Left renal cortex interstitium (tissue), 4 donors: ENCODE measurements at regions not wholly inside any gene's neighbourhood (a gene's known extent, or its start where the extent isn't known, plus 50 kb on each side); places are given as distances from the start of the nearest gene placed in this dataset.
A peak's percentile ranks its signal among the peaks of the same experiment; 100 is the strongest.
"Not testable (repeated sequence)": the region's sequence is repeated elsewhere in the genome, so short reads cannot be mapped to it uniquely, and the experiment has no call there.

Experiments used
- DNase-seq, 4 donors: peaks; one replicate each; pipeline ENCODE4 v3.0.0-alpha.2; 2013; ENCODE audit warnings: low read depth in 4 of 4, low spot score in 2 of 4, missing footprints in 1 of 4

GRCh38 chr15:30030345-30030744 lies 52.4 kb upstream of the GOLGA8J start:
- DNase-seq: no peak

DNA sequence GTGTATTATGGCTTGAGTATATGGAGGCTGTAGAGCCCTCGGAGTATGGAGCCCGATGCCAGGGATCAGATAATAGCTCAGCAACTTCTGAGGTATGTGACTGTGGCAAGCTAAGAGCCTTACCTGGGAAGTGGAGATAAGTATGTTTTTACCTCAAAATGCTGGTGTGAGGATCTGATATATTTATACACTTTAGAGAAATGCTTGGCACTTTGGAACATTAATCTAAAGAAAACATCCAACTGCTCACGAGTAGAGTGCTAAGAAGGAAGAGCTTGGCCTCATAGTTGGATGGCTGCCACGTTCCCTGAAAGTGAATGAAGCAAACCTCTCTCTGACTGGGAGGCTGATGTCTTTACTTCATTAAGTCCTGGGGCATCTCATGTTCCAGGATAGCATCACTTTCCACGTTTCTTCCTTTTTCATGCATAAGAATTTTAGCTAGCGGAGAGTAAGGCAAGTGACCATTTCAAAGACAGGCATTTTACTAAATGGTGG lies 58.9 kb upstream of the GOLGA8J start:
- DNase-seq: peak in 1 of 4 donors; percentile 29

DNA sequence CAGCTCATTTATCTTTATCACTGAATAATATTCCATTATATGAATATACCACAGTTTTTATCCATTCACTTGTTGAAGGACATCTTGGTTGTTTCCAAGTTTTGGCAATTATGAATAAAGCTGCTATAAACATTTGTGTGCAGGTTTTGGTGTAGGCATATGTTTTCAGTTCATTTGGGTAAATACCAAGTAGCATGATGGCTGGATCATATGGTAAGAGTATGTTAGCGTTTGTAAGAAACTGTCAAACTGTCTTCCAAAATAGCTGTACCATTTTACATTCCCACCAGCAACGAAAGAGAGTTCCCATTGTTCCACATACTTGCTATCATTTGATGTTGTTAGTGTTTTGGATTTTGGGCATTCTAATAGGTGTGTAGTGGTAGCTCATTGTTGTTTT lies 72.0 kb upstream of the GOLGA8J start:
- no peak for DNase-seq

GRCh38 chr15:30008156-30008555 lies 74.6 kb upstream of the GOLGA8J start:
- DNase-seq: no peak

DNA sequence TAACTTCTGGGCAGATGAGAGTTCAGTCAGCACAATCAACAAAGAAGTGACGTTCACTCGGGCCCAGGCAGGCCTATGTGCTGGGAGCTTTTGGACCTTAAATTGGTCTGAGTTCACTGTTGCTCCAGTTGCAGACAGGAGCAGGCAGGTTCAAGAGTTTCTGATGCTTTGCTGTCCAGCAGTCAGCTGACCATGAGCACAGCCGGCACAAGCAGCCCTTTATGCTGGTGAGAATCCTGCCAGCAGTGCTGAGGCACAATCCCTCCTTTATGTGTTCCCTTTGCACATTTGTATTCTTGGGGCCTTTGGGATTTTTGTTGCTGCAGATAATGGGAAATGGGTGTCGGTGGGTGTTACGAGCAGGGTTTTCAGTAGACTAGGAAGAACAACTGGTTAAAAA lies 81.2 kb upstream of the GOLGA8J start:
- DNase-seq: no peak

DNA sequence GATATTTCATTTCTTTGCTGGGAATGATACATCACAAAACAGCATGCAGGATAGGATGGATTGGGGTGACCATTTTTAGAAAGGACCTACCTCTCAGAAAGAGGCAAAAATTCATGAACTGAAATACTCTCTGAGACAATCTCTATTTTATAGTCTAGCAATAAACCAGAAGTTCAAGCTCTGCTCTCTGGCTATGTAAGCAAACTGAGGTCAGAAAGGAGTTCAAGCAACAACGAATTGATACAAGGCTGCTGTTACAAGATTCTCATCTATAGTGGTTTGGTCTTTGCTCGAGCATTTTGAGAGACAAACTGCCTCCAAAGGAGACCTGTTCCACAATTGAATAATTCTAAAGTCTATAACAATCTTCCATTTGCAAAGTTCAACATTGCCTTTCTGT lies 84.7 kb upstream of the GOLGA8J start:
- DNase-seq: no peak

DNA sequence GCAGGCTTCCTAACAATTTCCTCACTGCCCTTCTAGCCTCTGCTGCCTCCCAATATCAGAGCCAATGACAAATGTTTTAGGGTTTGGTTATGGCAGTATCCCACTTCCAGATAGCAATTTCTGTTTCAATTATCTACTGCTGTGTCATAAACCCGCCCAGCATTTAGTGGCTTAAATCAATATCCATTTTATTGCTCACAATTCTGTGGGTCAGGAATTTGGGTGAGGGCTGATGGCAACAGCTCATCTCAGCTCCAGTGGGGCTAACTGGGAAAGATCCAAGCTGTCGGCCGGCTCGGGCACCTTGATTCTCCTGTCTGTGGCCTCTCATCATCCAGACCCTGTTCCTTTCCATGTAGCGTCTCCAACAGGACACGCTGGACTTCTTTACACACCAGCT lies 85.3 kb upstream of the GOLGA8J start:
- DNase-seq: no peak

DNA sequence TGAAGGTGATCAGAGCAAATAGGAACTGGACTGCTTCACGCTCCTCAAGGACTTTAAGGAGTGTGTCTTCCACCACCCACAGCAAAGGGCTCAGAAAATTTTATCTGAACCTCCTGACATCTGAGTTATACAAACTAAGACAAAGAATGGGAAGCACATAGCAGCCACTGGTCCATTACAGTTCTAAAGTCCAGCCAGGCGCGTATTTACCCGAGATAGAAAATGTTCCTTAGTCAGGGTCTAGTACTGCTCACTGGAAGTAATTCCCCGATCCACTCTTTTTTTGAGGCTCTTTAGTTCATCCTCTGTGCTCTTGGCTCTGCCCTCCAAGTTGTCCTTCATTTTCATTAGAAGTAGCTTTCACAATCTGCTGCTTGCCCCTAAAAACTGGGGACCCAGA lies 88.5 kb upstream of the GOLGA8J start:
- DNase-seq: no peak

DNA sequence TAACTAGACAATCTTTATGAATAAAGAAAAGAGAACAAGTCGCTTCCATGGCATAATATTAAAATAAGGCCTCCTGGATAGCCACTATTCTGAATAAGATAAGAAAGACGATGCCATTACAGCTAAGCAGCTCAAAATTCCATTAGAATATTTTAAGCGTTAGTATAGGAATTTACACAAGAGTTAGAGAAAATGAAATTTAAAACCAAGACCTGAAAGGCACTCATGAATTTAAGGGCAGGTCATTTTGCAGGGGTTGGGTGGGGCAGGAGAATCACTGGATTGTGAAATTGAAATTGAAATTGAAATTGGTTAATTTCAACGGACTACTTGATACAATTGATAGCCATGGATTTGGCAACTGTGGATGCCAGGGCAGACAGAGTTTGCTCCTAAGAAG lies 91.8 kb upstream of the GOLGA8J start:
- DNase-seq: no peak

DNA sequence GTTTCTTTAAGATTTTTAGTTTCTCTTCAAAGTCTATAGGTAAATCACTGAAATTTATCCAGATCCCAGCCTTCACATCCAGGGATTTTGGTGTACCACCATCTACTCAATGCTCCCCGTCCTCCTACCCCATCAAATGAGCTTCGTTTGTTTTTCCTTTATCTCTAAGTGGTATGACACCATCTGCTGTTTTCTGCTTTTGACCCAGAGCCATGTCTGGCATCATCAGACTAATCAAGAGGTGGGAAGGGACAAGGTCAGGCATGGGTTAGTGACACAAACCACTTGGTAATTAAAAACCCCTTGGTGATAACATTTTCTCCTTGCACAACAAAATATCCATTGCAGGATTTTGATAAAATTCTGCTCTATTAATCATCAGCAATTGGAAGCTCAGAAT lies 92.7 kb upstream of the GOLGA8J start:
- no peak for DNase-seq

DNA sequence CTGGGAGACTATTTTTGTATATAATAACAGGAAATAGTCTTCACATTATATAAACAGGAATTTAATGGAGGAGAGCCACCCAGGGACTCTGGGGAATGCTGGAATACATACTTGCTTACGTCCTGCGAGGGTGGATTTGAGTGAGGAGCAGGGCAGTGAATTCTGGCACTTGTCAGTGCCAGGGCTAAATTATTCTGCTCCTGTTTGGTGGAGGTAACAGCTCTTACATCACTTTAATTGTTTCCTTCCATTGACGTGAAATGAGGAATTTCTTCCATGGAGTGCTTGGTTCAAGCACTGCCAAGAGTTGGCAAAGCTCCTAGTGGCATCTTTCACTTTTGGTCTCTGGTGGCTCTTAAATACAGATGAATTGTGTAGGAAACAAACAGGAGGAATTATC lies 94.1 kb upstream of the GOLGA8J start:
- DNase-seq: no peak

DNA sequence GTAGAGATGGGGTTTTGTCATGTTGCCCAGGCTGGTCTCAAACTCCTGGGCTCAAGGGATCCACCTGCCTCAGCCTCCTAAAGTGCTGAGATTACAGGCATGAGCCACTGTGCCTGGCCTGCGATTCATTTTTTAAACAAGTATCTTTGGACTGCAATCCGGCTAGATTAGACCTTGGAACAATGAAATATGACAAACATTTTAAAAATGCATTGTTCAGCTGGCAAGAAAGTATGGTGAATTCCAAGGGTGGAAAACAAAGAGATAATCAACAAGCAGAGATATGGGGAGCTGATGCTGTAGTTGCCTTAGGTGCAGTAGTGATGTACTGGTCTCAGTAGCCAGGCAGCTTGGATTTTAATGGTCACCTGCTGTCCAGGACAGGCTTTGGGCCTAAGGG lies 95.8 kb upstream of the GOLGA8J start:
- DNase-seq: no peak

DNA sequence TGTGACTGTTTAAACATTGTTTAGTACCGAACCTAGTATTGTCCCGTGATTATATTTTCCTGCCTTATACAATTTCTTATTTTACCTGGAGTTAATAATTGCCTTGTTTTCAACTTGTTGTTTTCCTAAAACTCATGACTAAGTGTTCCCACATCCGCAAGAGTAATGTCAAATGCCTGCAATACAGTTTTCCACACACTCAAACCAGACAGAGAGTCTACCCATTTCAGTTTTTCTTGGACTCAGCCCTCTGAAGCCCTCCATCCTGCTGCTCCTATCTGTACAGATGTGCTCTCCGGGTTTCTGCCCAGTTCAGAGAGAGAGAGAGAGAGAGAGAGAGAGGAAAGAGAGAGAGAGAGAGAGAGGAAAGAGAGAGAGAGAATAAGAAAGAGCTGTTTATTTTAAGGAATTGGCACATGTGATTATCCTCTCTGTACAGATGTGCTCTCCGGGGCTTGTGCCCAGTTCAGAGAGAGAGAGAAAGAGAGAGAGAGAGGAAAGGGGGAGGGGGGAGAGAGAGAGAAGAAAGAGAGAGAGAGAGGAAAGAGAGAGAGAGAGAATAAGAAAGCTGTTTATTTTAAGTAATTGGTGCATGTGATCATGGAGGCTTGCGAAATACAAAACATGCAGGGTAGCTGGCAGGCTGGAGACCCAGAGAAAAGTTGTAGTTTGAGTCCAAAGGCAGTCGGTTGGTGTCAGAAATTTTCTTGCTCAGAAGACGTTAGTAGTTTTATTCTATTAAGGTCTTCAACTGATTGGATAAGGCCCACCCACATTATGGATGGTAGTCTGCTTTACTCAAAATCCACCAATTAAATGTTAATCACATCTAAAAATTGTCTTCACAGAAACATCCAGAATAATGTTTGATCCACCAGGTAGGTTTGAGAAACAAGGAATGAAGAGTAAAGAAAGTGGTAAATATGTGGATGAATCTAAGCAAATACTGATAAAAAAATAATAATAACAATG lies 104.1 kb upstream of the GOLGA8J start:
- DNase-seq: no peak

- DNase-seq: not testable (repeated sequence)
Measured at GRCh38 chr15:29974056-29974455, 108.7 kb upstream of the GOLGA8J start.

GRCh38 chr15:29972051-29972450 lies 110.7 kb upstream of the GOLGA8J start:
- DNase-seq: no peak

GRCh38 chr15:29970402-29970695 lies 112.4 kb upstream of the GOLGA8J start:
- DNase-seq: no peak

DNA sequence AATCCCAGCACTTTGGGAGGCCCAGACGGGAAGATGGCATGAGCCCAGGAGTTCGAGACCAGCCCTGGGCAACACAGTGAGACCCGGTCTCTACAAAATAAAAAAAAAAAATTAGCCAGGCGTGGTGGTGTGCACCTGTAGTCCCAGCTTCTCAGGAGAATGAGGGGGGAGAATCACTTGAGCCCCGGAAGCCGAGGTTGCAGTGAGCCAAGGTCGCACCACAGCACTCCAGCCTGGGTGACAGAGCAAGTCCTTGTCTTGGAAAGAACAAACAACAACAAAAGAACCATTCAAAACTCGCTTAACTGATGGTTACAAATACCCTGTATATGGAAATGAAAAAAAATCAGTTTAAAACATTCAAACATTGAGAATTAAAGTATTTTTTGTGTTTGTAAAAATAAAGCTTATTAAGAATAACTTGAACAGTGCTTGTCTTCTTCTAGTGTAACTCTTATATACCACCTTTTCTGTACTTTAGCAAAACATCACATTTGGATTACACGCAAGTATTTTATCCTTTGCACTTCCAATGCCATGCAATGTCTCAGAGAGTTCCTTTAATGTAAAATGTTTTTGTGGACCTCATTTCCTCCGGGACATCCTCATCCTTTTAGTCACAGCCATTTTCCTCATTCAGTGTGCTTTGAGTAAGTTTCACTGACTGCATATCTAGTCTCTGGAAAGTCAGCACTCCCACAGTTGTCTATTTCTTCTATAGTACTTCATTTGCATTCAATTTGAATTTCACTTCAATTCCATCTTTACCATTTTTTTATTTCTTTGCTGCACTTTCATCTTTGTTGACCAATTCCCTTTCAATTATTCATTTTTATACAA lies 113.0 kb upstream of the GOLGA8J start:
- no peak for DNase-seq

DNA sequence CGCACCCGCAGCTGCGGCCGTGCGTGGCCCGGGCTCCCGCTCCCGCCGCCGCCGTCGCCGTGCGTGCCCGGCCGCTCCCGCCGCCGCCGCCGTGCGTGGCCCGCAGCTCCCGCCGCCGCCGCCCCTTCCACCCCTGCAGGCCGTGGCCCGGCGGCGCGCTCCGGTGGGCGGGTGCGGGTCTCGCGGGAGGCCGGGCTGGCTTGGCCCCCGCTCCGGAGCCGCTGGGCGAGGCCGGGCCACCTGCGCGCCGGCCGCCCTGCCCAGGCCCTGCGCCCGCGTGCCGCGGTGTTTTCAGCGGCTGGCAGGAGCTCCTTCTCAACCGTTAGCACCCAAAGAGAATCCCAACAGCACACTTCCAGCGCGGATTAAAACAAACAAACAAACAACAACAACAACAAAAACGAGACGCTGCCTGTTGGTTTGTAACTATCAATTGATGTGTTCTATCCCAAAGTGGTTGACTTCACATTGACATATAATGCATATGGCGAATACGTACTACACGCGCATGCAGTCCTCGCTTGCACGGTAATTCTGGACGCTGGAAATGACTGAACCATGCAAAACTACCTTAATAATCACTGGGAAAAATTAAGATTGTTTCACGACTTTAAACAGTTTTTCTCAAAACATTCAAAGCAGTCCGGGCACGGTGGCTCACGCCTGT lies 113.7 kb upstream of the GOLGA8J start:
- DNase-seq: no peak

DNA sequence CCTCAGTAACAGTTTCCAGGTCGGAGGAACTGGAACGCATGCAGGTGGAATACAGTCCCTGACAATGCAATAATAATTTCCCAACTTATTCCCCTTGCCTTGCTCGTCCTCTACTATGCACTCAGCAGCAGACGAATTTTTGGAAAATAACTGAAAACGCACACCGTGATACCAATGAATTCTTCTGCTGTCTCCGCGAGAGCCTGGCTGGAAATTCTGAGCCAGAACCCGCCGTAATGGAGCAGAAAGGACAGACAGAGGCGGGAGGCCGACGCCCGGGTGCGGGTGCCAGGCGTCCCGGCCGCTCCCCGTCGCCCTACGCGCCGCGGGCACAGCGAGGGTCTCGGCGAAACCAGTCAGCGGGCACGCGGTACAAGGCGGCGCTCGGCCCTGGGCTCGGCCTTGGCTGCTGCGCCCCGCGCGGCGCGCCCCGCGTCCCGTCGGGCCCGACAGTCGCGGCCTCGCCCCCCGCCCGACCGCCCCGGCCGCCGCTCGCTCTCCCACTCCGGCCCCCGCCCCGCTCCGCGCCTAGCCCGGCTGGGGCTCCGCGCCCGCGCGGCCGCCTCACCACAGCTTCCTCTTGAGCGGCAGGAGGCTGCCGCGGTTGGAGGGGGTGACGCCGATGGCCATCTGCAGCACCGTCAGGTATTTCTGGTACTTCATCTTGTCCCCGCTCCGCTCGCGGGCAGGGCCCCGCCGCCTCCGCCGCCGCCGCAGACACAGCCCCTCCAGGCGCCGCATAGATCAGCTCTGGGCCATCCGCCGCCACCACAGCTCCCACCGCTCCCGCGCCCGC lies 114.5 kb upstream of the GOLGA8J start:
- no peak for DNase-seq

- DNase-seq: no peak
Measured at GRCh38 chr15:29962407-29962806, 120.3 kb upstream of the GOLGA8J start.
